IMR-90 (cell line): ENCODE measurements at regions not wholly inside any gene's neighbourhood (a gene's known extent, or its start where the extent isn't known, plus 50 kb on each side); places are given as distances from the start of the nearest gene placed in this dataset.
A peak's percentile ranks its signal among the peaks of the same experiment; 100 is the strongest.

Experiments used
- BHLHE40 ChIP-seq: fragments of 150-350 bp; IDR thresholded peaks from 2 replicates; pipeline ENCODE4 v1.6.1; 2016; ENCODE audit warnings: mild to moderate bottlenecking, low read depth, low read length
- CEBPB ChIP-seq: IDR thresholded peaks from 2 replicates; pipeline ENCODE4 v1.6.1; 2012; ENCODE audit warnings: low read depth, low read length, improper control_type of control experiment
- CHD1 ChIP-seq: IDR thresholded peaks from 2 replicates; pipeline ENCODE4 v1.6.1; 2012; ENCODE audit warnings: low read depth, low read length, improper control_type of control experiment
- POLR2A ChIP-seq: IDR thresholded peaks from 2 replicates; pipeline ENCODE4 v1.6.1; 2012; ENCODE audit warnings: mild to moderate bottlenecking, low read depth, low read length
- SMC3 ChIP-seq: fragments of 150-350 bp; IDR thresholded peaks from 2 replicates; pipeline ENCODE4 v1.6.1; 2016; ENCODE audit warnings: low read depth, mild to moderate bottlenecking, antibody characterized with exemption, low read length, moderate library complexity
- TF ChIP-seq, protein P1 (sequence below): conservative IDR thresholded peaks from 2 replicates; pipeline ENCODE4 v1.5.1; 2012; ENCODE audit warnings: mild to moderate bottlenecking, low read depth, low read length, improper control_type of control experiment

- TF ChIP-seq, protein P1, sequence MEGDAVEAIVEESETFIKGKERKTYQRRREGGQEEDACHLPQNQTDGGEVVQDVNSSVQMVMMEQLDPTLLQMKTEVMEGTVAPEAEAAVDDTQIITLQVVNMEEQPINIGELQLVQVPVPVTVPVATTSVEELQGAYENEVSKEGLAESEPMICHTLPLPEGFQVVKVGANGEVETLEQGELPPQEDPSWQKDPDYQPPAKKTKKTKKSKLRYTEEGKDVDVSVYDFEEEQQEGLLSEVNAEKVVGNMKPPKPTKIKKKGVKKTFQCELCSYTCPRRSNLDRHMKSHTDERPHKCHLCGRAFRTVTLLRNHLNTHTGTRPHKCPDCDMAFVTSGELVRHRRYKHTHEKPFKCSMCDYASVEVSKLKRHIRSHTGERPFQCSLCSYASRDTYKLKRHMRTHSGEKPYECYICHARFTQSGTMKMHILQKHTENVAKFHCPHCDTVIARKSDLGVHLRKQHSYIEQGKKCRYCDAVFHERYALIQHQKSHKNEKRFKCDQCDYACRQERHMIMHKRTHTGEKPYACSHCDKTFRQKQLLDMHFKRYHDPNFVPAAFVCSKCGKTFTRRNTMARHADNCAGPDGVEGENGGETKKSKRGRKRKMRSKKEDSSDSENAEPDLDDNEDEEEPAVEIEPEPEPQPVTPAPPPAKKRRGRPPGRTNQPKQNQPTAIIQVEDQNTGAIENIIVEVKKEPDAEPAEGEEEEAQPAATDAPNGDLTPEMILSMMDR: no peak
- TF ChIP-seq CHD1 (no peak), CEBPB (peak; percentile 59), SMC3 (no peak), POLR2A (no peak), BHLHE40 (no peak)
Observed at GRCh38 chr13:70483599-70484276, 375.5 kb upstream of the KLHL1 start.
